GM12878 (cell line): ENCODE measurements at regions not wholly inside any gene's neighbourhood (a gene's known extent, or its start where the extent isn't known, plus 50 kb on each side); places are given as distances from the start of the nearest gene placed in this dataset.
"Not testable (repeated sequence)": the region's sequence is repeated elsewhere in the genome, so short reads cannot be mapped to it uniquely, and the experiment has no call there.

Experiments used
- ATAC-seq: fragments of 200-7000 bp; cut with Tn5 transposase; 3 replicates; pipeline ENCODE4 v1.9.1; 2020; ENCODE audit warnings: mild to moderate bottlenecking, moderate library complexity
- BruUV-seq: library from RNA; stranded (reverse); fragments of 400-500 nt; replicated peaks from 2 replicates; lab custom pipeline; 2021; lab: Mats Ljungman, UMichigan
- CTCF ChIA-PET: fragments of 300-600 bp; sonication (Branson Sonifier 250); formaldehyde crosslinking; extraction: SDS; loops from one replicate; lab custom pipeline; 2021; ENCODE audit warnings: inconsistent platforms; lab: Yijun Ruan, JAX
- POLR2A ChIA-PET: fragments of 350-600 bp; formaldehyde crosslinking; extraction: SDS; loops from one replicate; lab custom pipeline; 2021; ENCODE audit warnings: inconsistent platforms; lab: Charles Lee
- RAD21 ChIA-PET: fragments of 300-600 bp; sonication (Branson Sonifier 250); formaldehyde crosslinking; loops from one replicate; lab custom pipeline; 2023; ENCODE audit warnings: antibody characterized with exemption; ENCODE audit not compliant: unreplicated experiment; lab: Charles Lee
- SMC1A ChIA-PET: fragments of 300-600 bp; sonication (Branson Sonifier 250); formaldehyde crosslinking; loops from one replicate; lab custom pipeline; 2023; ENCODE audit not compliant: unreplicated experiment, uncharacterized antibody; lab: Charles Lee
- DNase-seq: peaks from one replicate; pipeline ENCODE4 v3.0.0-alpha.2; 2011; ENCODE audit warnings: low read depth, low spot score
- FAIRE-seq: peaks from 3 replicates; lab custom pipeline; 2011; peaks lifted over from hg19 to GRCh38; lab: Jason Lieb, UNC
- H2AFZ ChIP-seq: 2 replicates; pipeline ENCODE4 v1.6.0; 2011; ENCODE audit warnings: low read depth, low read length, control low read depth; ENCODE audit not compliant: control insufficient read depth
- H3K27ac ChIP-seq: 2 replicates; pipeline ENCODE4 v1.5.1; 2011; ENCODE audit warnings: control low read depth; ENCODE audit not compliant: control insufficient read depth, insufficient read depth
- H3K27me3 ChIP-seq, 2 experiments: replicated peaks in 1 of 2; 2 replicates each; pipeline versions ENCODE4 v1.6.0 to v1.6.1; 2011; ENCODE audit warnings: low read length in 1 of 2; ENCODE audit not compliant: control insufficient read depth in 2 of 2, insufficient read depth in 2 of 2
- H3K36me3 ChIP-seq, 2 experiments: 2 replicates each; pipeline ENCODE4 v1.5.1; 2011; ENCODE audit warnings: low read length in 1 of 2; ENCODE audit not compliant: control insufficient read depth in 2 of 2, insufficient read depth in 2 of 2
- H3K4me1 ChIP-seq: 2 replicates; pipeline ENCODE4 v1.6.1; 2011; ENCODE audit warnings: mild to moderate bottlenecking, low read length, moderate library complexity, mixed read lengths; ENCODE audit not compliant: control insufficient read depth, insufficient read depth
- H3K4me2 ChIP-seq: 2 replicates; pipeline ENCODE4 v1.6.0; 2011; ENCODE audit warnings: control low read depth; ENCODE audit not compliant: control insufficient read depth, insufficient read depth
- H3K4me3 ChIP-seq: fragments of 200-600 bp; sonication (generic); 2 replicates; pipeline ENCODE4 v1.5.1; 2016
- H3K79me2 ChIP-seq: 2 replicates; pipeline ENCODE4 v1.6.0; 2011; ENCODE audit warnings: low read length; ENCODE audit not compliant: control insufficient read depth, insufficient read depth
- H3K9ac ChIP-seq: 2 replicates; pipeline ENCODE4 v1.8.0; 2011; ENCODE audit warnings: low read length, control low read depth, mixed read lengths; ENCODE audit not compliant: control insufficient read depth, insufficient read depth
- H3K9me3 ChIP-seq: replicated peaks from 3 replicates; pipeline ENCODE4 v1.5.1; 2011; ENCODE audit warnings: mild to moderate bottlenecking, low read length; ENCODE audit not compliant: control insufficient read depth, insufficient read depth
- H4K20me1 ChIP-seq: 2 replicates; pipeline ENCODE4 v1.6.0; 2011; ENCODE audit not compliant: control insufficient read depth, insufficient read depth
- CREB1 ChIP-seq: IDR thresholded peaks from 2 replicates; pipeline ENCODE4 v1.6.1; 2012; ENCODE audit warnings: low read depth, mild to moderate bottlenecking, inconsistent platforms
- MXI1 ChIP-seq: fragments of 150-350 bp; IDR thresholded peaks from 2 replicates; pipeline ENCODE4 v1.6.1; 2011; ENCODE audit warnings: low read depth, mild to moderate bottlenecking, inconsistent platforms, low read length, improper control_type of control experiment
- MYB ChIP-seq: fragments of 150-350 bp; IDR thresholded peaks from 2 replicates; pipeline ENCODE4 v1.6.1; 2014; ENCODE audit warnings: mild to moderate bottlenecking, low read depth, low read length, borderline replicate concordance
- WGBS: methylation state at CpG from one replicate; pipeline ENCODE4 v1.1.6; 2016; ENCODE audit warnings: low lambda C conversion rate; ENCODE audit not compliant: insufficient replicate concordance, insufficient coverage; ENCODE audit errors: missing lambda C conversion rate; 5-methylcytosine and 5-hydroxymethylcytosine counted together
- in situ Hi-C: fragments of 300-500 bp; cut with MboI; formaldehyde crosslinking; loops from 9 replicates; pipeline ENCODE4 v1.14.3; 2018; ENCODE audit warnings: mixed read lengths
- intact Hi-C: fragments of 100-400 bp; cut with micrococcal nuclease; formaldehyde crosslinking; loops from one replicate; pipeline ENCODE4 v1.14.2; 2022; ENCODE audit not compliant: unreplicated experiment
- TF ChIP-seq, protein P1 (sequence below): IDR thresholded peaks from 2 replicates; pipeline ENCODE4 v1.6.1; 2011; ENCODE audit warnings: low read depth, mild to moderate bottlenecking, low read length, moderate library complexity, borderline replicate concordance; ENCODE audit errors: extremely low read depth
- TF ChIP-seq, protein P2 (sequence below): fragments of 450-650 bp; IDR thresholded peaks from 2 replicates; pipeline ENCODE4 v1.6.1; 2017; ENCODE audit warnings: mild to moderate bottlenecking, moderate library complexity

DNA sequence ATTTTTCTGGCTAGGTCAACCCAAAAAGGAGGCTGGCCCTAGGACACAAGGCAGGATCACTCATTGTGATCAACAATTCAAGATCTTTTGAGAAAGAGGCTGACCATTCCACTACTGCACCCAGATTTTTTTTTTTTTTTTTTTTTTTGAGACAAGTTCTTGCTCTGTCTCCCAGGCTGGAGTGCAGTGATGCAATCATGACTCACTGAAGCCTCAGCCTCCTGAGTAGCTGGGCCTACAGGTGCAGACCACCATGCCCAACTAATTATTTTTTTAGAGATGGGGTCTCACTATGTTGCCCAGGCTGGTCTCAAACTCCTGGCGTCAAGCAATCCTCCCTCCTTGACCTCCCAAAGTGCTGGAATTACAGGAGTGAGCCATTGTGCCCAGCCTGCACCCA lies 265.4 kb downstream of the SOX9 start:
- SMC1A ChIA-PET = interaction anchor here (0.5 kb wide), 1 partner anchor 50 kb away, joined by 5 read pairs; no protein-coding TSS in a partner anchor
- H3K4me2 ChIP-seq, H3K9ac ChIP-seq, POLR2A ChIA-PET, DNase-seq, ATAC-seq, H2AFZ ChIP-seq, BruUV-seq, H3K36me3 ChIP-seq, FAIRE-seq, H3K9me3 ChIP-seq, H3K4me3 ChIP-seq, H3K27me3 ChIP-seq, RAD21 ChIA-PET, H3K27ac ChIP-seq, intact Hi-C loops, H3K79me2 ChIP-seq, H4K20me1 ChIP-seq: not testable (repeated sequence)
- 67% methylated on average over 1 of the region's 1 CpG for WGBS
- peaks cover 20% of the 10 kb centered on the region for H3K4me1 ChIP-seq
- in situ Hi-C loops = loop anchor here (25.0 kb wide), 2 partner anchors 1624 to 1749 kb away; no protein-coding TSS in a partner anchor
- CTCF ChIA-PET = interaction anchor here (0.7 kb wide), 1 partner anchor 93 kb away, joined by 3 read pairs; no protein-coding TSS in a partner anchor

DNA sequence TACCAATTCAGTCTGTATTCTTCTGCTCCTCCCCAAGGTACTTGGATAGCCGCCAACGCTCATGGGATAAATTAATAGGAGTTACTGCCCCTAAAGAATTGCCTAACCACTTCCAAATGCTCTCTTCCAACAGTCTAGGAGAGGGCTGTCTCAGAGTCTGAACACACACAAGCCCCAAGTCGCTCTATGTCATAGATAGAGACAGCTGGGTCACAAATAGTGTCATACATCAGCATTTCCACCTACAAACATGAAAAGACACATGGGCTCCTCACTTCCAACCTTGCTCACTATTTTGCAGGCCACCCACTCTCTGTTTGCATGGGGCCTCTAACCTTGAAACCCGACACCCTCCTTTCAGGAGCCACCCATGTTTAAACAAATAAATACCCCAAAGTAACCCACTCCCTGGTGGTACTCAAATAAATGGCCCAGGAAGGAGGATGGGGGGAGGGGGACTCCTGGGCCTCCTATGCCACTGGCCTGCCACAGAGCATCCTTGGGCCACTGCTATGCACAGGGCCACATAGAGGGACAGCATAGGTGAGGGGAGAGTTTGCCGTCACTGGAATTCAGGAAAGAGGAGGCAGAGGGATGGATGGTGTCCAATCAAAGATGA lies 265.9 kb downstream of the SOX9 start:
- ChIA-PET SMC1A (interaction anchor here (1.1 to 3.7 kb wide), 2 partner anchors 20 to 98 kb away, joined by 3 to 22 read pairs; no protein-coding TSS in a partner anchor), POLR2A (no interaction called here), RAD21 (interaction anchor here (0.6 kb wide), 1 partner anchor 19 kb away, joined by 4 read pairs; no protein-coding TSS in a partner anchor), CTCF (interaction anchor here (0.7 to 3.3 kb wide), 3 partner anchors 92 to 154 kb away, joined by 3 to 14 read pairs (median 5); no protein-coding TSS in a partner anchor)
- no peak for FAIRE-seq
- no peaks in the 10 kb centered on the region for H3K36me3 ChIP-seq
- intact Hi-C loops (no loop called here), in situ Hi-C loops (loop anchor here (25.0 kb wide), 2 partner anchors 1624 to 1749 kb away; no protein-coding TSS in a partner anchor)
- no peaks in the 10 kb centered on the region for H3K9me3 ChIP-seq
- TF ChIP-seq, protein P1, sequence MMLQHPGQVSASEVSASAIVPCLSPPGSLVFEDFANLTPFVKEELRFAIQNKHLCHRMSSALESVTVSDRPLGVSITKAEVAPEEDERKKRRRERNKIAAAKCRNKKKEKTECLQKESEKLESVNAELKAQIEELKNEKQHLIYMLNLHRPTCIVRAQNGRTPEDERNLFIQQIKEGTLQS = no peak
- no peak for TF ChIP-seq MXI1
- TF ChIP-seq, protein P2, sequence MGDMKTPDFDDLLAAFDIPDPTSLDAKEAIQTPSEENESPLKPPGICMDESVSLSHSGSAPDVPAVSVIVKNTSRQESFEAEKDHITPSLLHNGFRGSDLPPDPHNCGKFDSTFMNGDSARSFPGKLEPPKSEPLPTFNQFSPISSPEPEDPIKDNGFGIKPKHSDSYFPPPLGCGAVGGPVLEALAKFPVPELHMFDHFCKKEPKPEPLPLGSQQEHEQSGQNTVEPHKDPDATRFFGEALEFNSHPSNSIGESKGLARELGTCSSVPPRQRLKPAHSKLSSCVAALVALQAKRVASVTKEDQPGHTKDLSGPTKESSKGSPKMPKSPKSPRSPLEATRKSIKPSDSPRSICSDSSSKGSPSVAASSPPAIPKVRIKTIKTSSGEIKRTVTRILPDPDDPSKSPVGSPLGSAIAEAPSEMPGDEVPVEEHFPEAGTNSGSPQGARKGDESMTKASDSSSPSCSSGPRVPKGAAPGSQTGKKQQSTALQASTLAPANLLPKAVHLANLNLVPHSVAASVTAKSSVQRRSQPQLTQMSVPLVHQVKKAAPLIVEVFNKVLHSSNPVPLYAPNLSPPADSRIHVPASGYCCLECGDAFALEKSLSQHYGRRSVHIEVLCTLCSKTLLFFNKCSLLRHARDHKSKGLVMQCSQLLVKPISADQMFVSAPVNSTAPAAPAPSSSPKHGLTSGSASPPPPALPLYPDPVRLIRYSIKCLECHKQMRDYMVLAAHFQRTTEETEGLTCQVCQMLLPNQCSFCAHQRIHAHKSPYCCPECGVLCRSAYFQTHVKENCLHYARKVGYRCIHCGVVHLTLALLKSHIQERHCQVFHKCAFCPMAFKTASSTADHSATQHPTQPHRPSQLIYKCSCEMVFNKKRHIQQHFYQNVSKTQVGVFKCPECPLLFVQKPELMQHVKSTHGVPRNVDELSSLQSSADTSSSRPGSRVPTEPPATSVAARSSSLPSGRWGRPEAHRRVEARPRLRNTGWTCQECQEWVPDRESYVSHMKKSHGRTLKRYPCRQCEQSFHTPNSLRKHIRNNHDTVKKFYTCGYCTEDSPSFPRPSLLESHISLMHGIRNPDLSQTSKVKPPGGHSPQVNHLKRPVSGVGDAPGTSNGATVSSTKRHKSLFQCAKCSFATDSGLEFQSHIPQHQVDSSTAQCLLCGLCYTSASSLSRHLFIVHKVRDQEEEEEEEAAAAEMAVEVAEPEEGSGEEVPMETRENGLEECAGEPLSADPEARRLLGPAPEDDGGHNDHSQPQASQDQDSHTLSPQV = no peak
- 0 out of 2 replicates have a peak, but pooled peaks have one; percentile 21 for TF ChIP-seq CREB1
- no peak for TF ChIP-seq MYB
- no peak overlapping the region for H3K4me3 ChIP-seq
- DNase-seq = no peak
- ATAC-seq = no peak
- no peak overlapping the region for H3K4me2 ChIP-seq
- no peaks in the 10 kb centered on the region for H4K20me1 ChIP-seq
- H3K79me2 ChIP-seq = no peaks in the 10 kb centered on the region
- H3K9ac ChIP-seq = no peak overlapping the region
- H3K27me3 ChIP-seq = no peaks in the 10 kb centered on the region
- no peak overlapping the region for H2AFZ ChIP-seq
- H3K4me1 ChIP-seq = peaks cover 26% of the 10 kb centered on the region
- no TSS peak for BruUV-seq
- H3K27ac ChIP-seq = no peak overlapping the region
- 67% methylated on average over 5 of the region's 5 CpGs for WGBS
